Thyroid gland (tissue), 4 donors: ENCODE measurements at regions not wholly inside any gene's neighbourhood (a gene's known extent, or its start where the extent isn't known, plus 50 kb on each side); places are given as distances from the start of the nearest gene placed in this dataset.

Experiments
- DNase-seq, 2 donors: peaks; one replicate each; pipeline ENCODE4 v3.0.0-alpha.2; 2019
- H3K27ac ChIP-seq, 3 donors: fragments of 200-600 bp; sonication (generic); 1 replicate in 2 of 3; 2 replicates in 1 of 3; pipeline ENCODE4 v1.5.1; 2016 to 2019; ENCODE audit warnings: mild to moderate bottlenecking in 1 of 3, moderate library complexity in 1 of 3
- H3K27me3 ChIP-seq: fragments of 200-600 bp; sonication (generic); one replicate; pipeline ENCODE4 v1.5.1; 2019
- H3K36me3 ChIP-seq, 2 donors: fragments of 200-600 bp; sonication (generic); one replicate each; pipeline ENCODE4 v1.5.1; 2016 to 2019
- H3K4me1 ChIP-seq, 2 donors: fragments of 200-600 bp; sonication (generic); one replicate each; pipeline ENCODE4 v1.5.1; 2017 to 2019
- H3K4me3 ChIP-seq, 3 donors: fragments of 200-600 bp; sonication (generic); replicated peaks in 1 of 3; 1 replicate in 2 of 3; 2 replicates in 1 of 3; pipeline ENCODE4 v1.5.1; 2016; ENCODE audit warnings: mild to moderate bottlenecking in 1 of 3
- H3K9me3 ChIP-seq: fragments of 200-600 bp; sonication (generic); one replicate; pipeline ENCODE4 v1.5.1; 2017
- POLR2A ChIP-seq, 2 donors: fragments of 450-650 bp; IDR thresholded peaks; one replicate each; pipeline ENCODE4 v1.6.1; 2017; ENCODE audit warnings: antibody characterized with exemption in 2 of 2, mild to moderate bottlenecking in 2 of 2, moderate library complexity in 1 of 2
- WGBS, 2 donors: methylation state at CpG; one replicate each; pipeline ENCODE4 v1.1.5; 2017; 5-methylcytosine and 5-hydroxymethylcytosine counted together
- intact Hi-C: fragments of 100-400 bp; cut with DNase I; formaldehyde crosslinking; loops from one replicate; pipeline ENCODE4 v1.15.1; 2023
- TF ChIP-seq, protein P1 (sequence below), 6 experiments: fragments of 200-600 bp in 3 of 6; fragments of 450-650 bp in 3 of 6; sonication (generic) in 3 of 6; IDR thresholded peaks; one replicate each; pipeline ENCODE4 v1.5.1; 2016 to 2019; ENCODE audit warnings: antibody characterized with exemption in 6 of 6, mild to moderate bottlenecking in 2 of 6, inconsistent platforms in 1 of 6, moderate library complexity in 1 of 6

DNA sequence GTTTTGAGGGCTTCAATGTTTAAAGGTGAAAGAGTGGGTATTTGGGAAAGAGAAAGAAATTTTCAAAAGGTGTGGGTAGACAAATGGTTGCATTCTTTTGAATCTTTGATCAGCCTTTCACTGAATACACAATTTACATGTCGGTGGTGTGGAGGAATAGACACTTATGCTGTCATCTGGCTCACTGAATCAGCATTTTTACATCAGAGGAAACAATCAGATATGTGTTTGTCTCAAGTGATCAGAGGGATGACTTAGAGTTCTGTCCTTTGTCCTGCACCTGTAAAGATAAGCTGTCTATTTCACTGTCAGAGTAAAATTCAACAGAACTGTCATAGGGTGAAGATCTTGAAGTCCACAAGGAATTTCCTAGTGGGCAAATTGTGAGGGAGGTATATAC is 170.9 kb upstream of the USP25 start:
- Histone ChIP-seq H3K27ac (no peak overlapping the region), H3K27me3 (no peaks in the 10 kb centered on the region), H3K4me1 (no peaks in the 10 kb centered on the region), H3K9me3 (no peaks in the 10 kb centered on the region), H3K4me3 (no peak overlapping the region), H3K36me3 (no peaks in the 10 kb centered on the region)
- 72 to 87% methylated on average over 1 of the region's 1 CpG for WGBS, 2 donors
- DNase-seq: no peak
- TF ChIP-seq, protein P1, sequence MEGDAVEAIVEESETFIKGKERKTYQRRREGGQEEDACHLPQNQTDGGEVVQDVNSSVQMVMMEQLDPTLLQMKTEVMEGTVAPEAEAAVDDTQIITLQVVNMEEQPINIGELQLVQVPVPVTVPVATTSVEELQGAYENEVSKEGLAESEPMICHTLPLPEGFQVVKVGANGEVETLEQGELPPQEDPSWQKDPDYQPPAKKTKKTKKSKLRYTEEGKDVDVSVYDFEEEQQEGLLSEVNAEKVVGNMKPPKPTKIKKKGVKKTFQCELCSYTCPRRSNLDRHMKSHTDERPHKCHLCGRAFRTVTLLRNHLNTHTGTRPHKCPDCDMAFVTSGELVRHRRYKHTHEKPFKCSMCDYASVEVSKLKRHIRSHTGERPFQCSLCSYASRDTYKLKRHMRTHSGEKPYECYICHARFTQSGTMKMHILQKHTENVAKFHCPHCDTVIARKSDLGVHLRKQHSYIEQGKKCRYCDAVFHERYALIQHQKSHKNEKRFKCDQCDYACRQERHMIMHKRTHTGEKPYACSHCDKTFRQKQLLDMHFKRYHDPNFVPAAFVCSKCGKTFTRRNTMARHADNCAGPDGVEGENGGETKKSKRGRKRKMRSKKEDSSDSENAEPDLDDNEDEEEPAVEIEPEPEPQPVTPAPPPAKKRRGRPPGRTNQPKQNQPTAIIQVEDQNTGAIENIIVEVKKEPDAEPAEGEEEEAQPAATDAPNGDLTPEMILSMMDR (IDR thresholded peaks at IDR 0.05): no peak
- no peak for TF ChIP-seq POLR2A (IDR thresholded peaks at IDR 0.05)
- intact Hi-C loops: no loop called here

GRCh38 chr21:15559660-15560059 is 170.1 kb upstream of the USP25 start:
- no peak for TF ChIP-seq POLR2A (IDR thresholded peaks at IDR 0.05)
- TF ChIP-seq, protein P1 (IDR thresholded peaks at IDR 0.05): no peak
- Histone ChIP-seq H3K27ac (no peak overlapping the region), H3K9me3 (no peaks in the 10 kb centered on the region), H3K4me1 (no peaks in the 10 kb centered on the region), H3K4me3 (no peak overlapping the region), H3K36me3 (no peaks in the 10 kb centered on the region), H3K27me3 (no peaks in the 10 kb centered on the region)
- 83 to 84% methylated on average over 2 of the region's 2 CpGs for whole genome bisulfite sequencing, 2 donors
- no peak for DNase-seq
- intact Hi-C loops: no loop called here

GRCh38 chr21:15560383-15561056 is 169.3 kb upstream of the USP25 start:
- no peaks in the 10 kb centered on the region for H3K4me1 ChIP-seq
- H3K4me3 ChIP-seq: no peak overlapping the region
- H3K9me3 ChIP-seq: no peaks in the 10 kb centered on the region
- no peaks in the 10 kb centered on the region for H3K27me3 ChIP-seq
- intact Hi-C loops: no loop called here
- WGBS, 2 donors: 82 to 89% methylated on average over 6 of the region's 6 CpGs
- no peak for DNase-seq
- H3K36me3 ChIP-seq: no peaks in the 10 kb centered on the region
- no peak overlapping the region for H3K27ac ChIP-seq
- TF ChIP-seq POLR2A (IDR thresholded peaks at IDR 0.05): no peak
- TF ChIP-seq, protein P1 (IDR thresholded peaks at IDR 0.05): no peak

GRCh38 chr21:15562748-15563147 is 167.0 kb upstream of the USP25 start:
- Histone ChIP-seq H3K27me3 (no peaks in the 10 kb centered on the region), H3K27ac (no peak overlapping the region), H3K4me1 (no peaks in the 10 kb centered on the region), H3K9me3 (no peaks in the 10 kb centered on the region), H3K4me3 (no peak overlapping the region), H3K36me3 (no peaks in the 10 kb centered on the region)
- intact Hi-C loops: no loop called here
- DNase-seq: no peak
- TF ChIP-seq, protein P1 (IDR thresholded peaks at IDR 0.05): no peak
- no peak for TF ChIP-seq POLR2A (IDR thresholded peaks at IDR 0.05)

DNA sequence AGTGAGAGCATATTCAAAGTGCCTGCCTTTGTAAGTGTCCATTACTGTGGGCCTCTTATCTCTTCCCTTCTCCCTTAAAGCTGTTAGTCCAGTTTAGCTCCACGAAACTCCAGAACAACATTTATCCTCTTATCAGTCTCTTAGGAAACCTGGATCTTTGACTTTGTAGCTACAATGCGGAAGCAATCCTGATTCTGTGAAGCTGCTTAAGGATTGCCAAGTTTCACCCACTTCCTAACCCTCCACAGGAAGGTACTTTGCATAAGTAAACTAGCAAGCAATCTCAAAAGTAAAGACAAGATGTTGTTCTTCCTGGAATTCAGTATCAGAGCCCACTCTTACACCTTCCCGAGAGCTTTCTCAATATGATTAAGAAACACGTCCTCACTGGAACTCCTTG is 164.9 kb upstream of the USP25 start:
- no peaks in the 10 kb centered on the region for H3K27me3 ChIP-seq
- no peak for DNase-seq
- no peaks in the 10 kb centered on the region for H3K4me1 ChIP-seq
- no peaks in the 10 kb centered on the region for H3K9me3 ChIP-seq
- no peaks in the 10 kb centered on the region for H3K36me3 ChIP-seq
- H3K27ac ChIP-seq: no peak overlapping the region
- H3K4me3 ChIP-seq: no peak overlapping the region
- intact Hi-C loops: no loop called here
- TF ChIP-seq POLR2A (IDR thresholded peaks at IDR 0.05): no peak
- TF ChIP-seq, protein P1 (IDR thresholded peaks at IDR 0.05): no peak
- WGBS, 2 donors: 26 to 37% methylated on average over 4 of the region's 4 CpGs
